ENCODE measurements at regions not wholly inside any gene's neighbourhood (a gene's known extent, or its start where the extent isn't known, plus 50 kb on each side); places are given as distances from the start of the nearest gene placed in this dataset.

GRCh38 chr16:16780588-16780987 is 401.6 kb downstream of the NPIPA7 start:
- no peak overlapping the region for H3K4me3 ChIP-seq (replicated peaks; ENCODE audit: low read depth, low read length)
- TF ChIP-seq, protein P1, sequence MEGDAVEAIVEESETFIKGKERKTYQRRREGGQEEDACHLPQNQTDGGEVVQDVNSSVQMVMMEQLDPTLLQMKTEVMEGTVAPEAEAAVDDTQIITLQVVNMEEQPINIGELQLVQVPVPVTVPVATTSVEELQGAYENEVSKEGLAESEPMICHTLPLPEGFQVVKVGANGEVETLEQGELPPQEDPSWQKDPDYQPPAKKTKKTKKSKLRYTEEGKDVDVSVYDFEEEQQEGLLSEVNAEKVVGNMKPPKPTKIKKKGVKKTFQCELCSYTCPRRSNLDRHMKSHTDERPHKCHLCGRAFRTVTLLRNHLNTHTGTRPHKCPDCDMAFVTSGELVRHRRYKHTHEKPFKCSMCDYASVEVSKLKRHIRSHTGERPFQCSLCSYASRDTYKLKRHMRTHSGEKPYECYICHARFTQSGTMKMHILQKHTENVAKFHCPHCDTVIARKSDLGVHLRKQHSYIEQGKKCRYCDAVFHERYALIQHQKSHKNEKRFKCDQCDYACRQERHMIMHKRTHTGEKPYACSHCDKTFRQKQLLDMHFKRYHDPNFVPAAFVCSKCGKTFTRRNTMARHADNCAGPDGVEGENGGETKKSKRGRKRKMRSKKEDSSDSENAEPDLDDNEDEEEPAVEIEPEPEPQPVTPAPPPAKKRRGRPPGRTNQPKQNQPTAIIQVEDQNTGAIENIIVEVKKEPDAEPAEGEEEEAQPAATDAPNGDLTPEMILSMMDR (IDR thresholded peaks at IDR 0.05; ENCODE audit: low read length, missing control alignments), result no peak
- DNase-seq (ENCODE audit: low read depth), result no peak

GRCh38 chr16:16782153-16782552 is 403.2 kb downstream of the NPIPA7 start:
- TF ChIP-seq, protein P1 (IDR thresholded peaks at IDR 0.05; ENCODE audit: low read length, missing control alignments), result no peak
- no peak overlapping the region for H3K4me3 ChIP-seq (replicated peaks; ENCODE audit: low read depth, low read length)
- DNase-seq (ENCODE audit: low read depth), result no peak

DNA sequence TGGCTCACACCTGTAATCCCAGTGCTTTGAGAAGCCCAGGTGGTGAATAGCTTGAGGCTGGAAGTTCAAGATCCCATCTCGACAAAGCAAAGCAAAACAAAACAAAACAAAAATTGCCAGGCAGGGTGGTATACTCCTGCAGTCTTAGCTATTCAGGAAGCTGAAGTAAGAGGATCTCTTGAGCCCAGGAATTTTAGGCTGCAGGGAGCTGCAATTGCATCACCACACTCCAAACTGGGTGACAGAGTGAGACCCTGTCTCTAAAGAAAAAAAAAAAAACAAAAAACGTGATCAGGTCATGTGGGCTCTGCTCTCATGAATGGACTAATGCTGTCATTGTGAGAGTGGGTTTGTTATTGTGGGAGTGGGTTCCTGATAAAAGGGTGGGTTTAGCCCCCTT is 409.1 kb downstream of the NPIPA7 start:
- TF ChIP-seq, protein P1 (IDR thresholded peaks at IDR 0.05; ENCODE audit: low read length, missing control alignments), result no peak
- no peak overlapping the region for H3K4me3 ChIP-seq (replicated peaks; ENCODE audit: low read depth, low read length)
- no peak for DNase-seq (ENCODE audit: low read depth)

DNA sequence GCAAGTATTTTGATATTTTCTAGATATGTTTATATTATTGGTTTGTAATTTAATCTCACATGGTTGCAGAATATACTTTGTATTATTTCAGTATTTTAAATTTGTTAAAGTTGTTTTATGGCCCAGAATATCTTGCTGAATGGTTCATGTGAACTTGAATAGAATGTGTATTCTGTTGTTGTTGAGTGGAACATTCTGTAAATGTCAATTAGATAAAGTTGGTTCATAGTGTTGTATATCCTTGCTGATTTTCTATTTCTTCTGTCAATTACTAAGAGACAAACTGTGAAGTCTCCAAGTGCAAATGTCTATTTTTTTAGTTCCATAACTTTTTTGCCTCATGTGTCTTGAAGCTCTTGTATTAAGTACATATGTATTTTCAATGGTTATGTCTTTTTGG is 411.7 kb downstream of the NPIPA7 start:
- TF ChIP-seq, protein P1 (IDR thresholded peaks at IDR 0.05; ENCODE audit: low read length, missing control alignments), result no peak
- DNase-seq (ENCODE audit: low read depth), result no peak
- no peak overlapping the region for H3K4me3 ChIP-seq (replicated peaks; ENCODE audit: low read depth, low read length)

DNA sequence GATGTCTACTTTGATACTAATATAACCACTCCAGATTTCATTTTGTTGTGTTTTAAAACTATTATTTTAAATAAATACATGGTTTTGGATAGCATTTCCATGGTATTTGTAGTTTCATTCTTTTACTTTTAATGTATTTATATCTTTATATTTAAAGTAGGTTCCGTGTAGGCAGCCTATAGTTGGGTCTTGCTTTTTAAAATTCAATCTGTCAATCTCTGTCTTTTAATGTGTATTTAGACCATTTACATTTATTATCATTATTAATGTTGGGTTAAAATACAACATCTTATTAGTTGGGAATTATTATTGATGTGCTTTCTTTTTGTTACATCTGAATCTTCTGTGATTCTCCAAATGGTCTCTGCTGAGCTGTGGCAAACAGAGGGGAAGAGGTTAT is 412.1 kb downstream of the NPIPA7 start:
- H3K4me3 ChIP-seq (replicated peaks; ENCODE audit: low read depth, low read length), result no peak overlapping the region
- DNase-seq (ENCODE audit: low read depth), result no peak
- TF ChIP-seq, protein P1 (IDR thresholded peaks at IDR 0.05; ENCODE audit: low read length, missing control alignments), result no peak

- DNase-seq (ENCODE audit: low read depth), result no peak
- TF ChIP-seq, protein P1 (IDR thresholded peaks at IDR 0.05; ENCODE audit: low read length, missing control alignments), result no peak
- H3K4me3 ChIP-seq (replicated peaks; ENCODE audit: low read depth, low read length), result no peak overlapping the region
Measured at GRCh38 chr16:16797239-16797638, 418.3 kb downstream of the NPIPA7 start.

DNA sequence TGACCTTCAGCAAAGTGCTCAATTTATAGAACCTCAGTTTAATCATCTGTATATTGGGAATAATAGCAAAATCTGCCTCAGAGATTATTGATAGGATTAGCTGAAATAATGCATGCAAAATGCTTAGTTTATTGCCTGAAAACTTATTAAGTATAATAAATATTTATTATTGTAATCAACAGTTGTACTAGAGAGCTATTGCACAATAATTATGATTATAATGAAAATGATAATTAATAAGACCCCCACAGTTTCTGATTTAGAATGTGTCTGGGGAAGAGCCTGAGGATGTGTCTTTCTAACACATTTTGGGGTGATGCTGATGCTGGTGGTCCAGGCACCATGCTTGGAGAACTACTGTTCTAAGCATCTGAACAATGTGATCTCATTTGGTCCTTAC is 419.6 kb downstream of the NPIPA7 start:
- no peak overlapping the region for H3K4me3 ChIP-seq (replicated peaks; ENCODE audit: low read depth, low read length)
- DNase-seq (ENCODE audit: low read depth), result no peak
- TF ChIP-seq, protein P1 (IDR thresholded peaks at IDR 0.05; ENCODE audit: low read length, missing control alignments), result no peak

All from fibroblast of pulmonary artery (primary cell).